OCI-LY7 (cell line): ENCODE measurements at regions not wholly inside any gene's neighbourhood (a gene's known extent, or its start where the extent isn't known, plus 50 kb on each side); places are given as distances from the start of the nearest gene placed in this dataset.

Experiments used
- BruUV-seq: library from RNA; stranded (reverse); fragments of 400-500 nt; replicated peaks from 2 replicates; lab custom pipeline; 2021; lab: Mats Ljungman, UMichigan
- CTCF ChIA-PET: fragments of 300-600 bp; sonication (Branson Sonifier 250); formaldehyde crosslinking; loops from one replicate; lab custom pipeline; 2022; ENCODE audit warnings: antibody characterized with exemption; ENCODE audit not compliant: unreplicated experiment; lab: Charles Lee
- POLR2A ChIA-PET: fragments of 300-600 bp; sonication (Branson Sonifier 250); formaldehyde crosslinking; loops from one replicate; lab custom pipeline; 2022; ENCODE audit warnings: antibody characterized with exemption; lab: Charles Lee
- DNase-seq: peaks from one replicate; pipeline ENCODE4 v3.0.0-alpha.2; 2015; ENCODE audit warnings: low spot score
- H2AFZ ChIP-seq: fragments of 200-600 bp; sonication (generic), shearing (Covaris generic); 2 replicates; pipeline ENCODE4 v1.6.1; 2014; ENCODE audit warnings: mild to moderate bottlenecking, antibody characterized with exemption, low read length, moderate library complexity
- H3K27ac ChIP-seq: fragments of 200-600 bp; sonication (generic); 2 replicates; pipeline ENCODE4 v1.5.1; 2014; ENCODE audit warnings: mixed run types, low read depth, mild to moderate bottlenecking, moderate library complexity, low read length, inconsistent platforms; ENCODE audit not compliant: poor library complexity, severe bottlenecking
- H3K36me3 ChIP-seq: fragments of 200-600 bp; sonication (generic); 2 replicates; pipeline ENCODE4 v1.6.1; 2014; ENCODE audit warnings: mild to moderate bottlenecking, antibody characterized with exemption, low read length, moderate library complexity, mixed read lengths; ENCODE audit not compliant: insufficient read depth
- H3K4me1 ChIP-seq: fragments of 200-600 bp; sonication (generic); 2 replicates; pipeline ENCODE4 v1.5.1; 2014; ENCODE audit warnings: mild to moderate bottlenecking, low read length; ENCODE audit not compliant: insufficient read depth, poor library complexity, severe bottlenecking
- H3K4me2 ChIP-seq: fragments of 200-600 bp; sonication (generic); 2 replicates; pipeline ENCODE4 v1.6.1; 2014; ENCODE audit warnings: mild to moderate bottlenecking, low read length
- H3K4me3 ChIP-seq: fragments of 200-600 bp; sonication (generic); 2 replicates; pipeline ENCODE4 v1.5.1; 2014; ENCODE audit warnings: mild to moderate bottlenecking, low read depth, low read length; ENCODE audit not compliant: poor library complexity, severe bottlenecking
- H3K79me2 ChIP-seq: fragments of 200-600 bp; sonication (generic); 2 replicates; pipeline ENCODE4 v1.6.1; 2016; ENCODE audit warnings: low read depth, mild to moderate bottlenecking, low read length, moderate library complexity, mixed read lengths; ENCODE audit not compliant: insufficient read depth
- H3K9me2 ChIP-seq: fragments of 200-600 bp; sonication (generic); 2 replicates; pipeline ENCODE4 v1.6.1; 2016; ENCODE audit warnings: mild to moderate bottlenecking, low read length, mixed read lengths; ENCODE audit not compliant: insufficient read depth
- H3K9me3 ChIP-seq: fragments of 200-600 bp; sonication (generic); 2 replicates; pipeline ENCODE4 v1.6.1; 2014; ENCODE audit warnings: mild to moderate bottlenecking, mixed run types, low read length, mixed read lengths
- H4K20me1 ChIP-seq: fragments of 200-600 bp; sonication (generic); 2 replicates; pipeline ENCODE4 v1.6.1; 2014; ENCODE audit warnings: mild to moderate bottlenecking, antibody characterized with exemption, low read length, moderate library complexity, mixed read lengths; ENCODE audit not compliant: insufficient read depth
- EZH2phosphoT487 ChIP-seq: fragments of 200-600 bp; sonication (generic); IDR thresholded peaks from 2 replicates; pipeline ENCODE4 v1.6.1; 2018; ENCODE audit warnings: low read depth, borderline replicate concordance, mild to moderate bottlenecking, mixed run types, antibody characterized with exemption, low read length, moderate library complexity, mixed read lengths
- intact Hi-C: fragments of 100-400 bp; cut with micrococcal nuclease; formaldehyde crosslinking; loops from one replicate; pipeline ENCODE4 v1.10.0; 2022; ENCODE audit not compliant: unreplicated experiment
- TF ChIP-seq, protein P1 (sequence below): fragments of 200-600 bp; sonication (generic); conservative IDR thresholded peaks from 2 replicates; pipeline ENCODE4 v1.5.1; 2014; ENCODE audit warnings: mild to moderate bottlenecking, antibody characterized with exemption, low read length, moderate library complexity, mixed read lengths

GRCh38 chr2:118729760-118730159, 117.7 kb downstream of the EN1 start:
- H3K27ac ChIP-seq, result no peak overlapping the region
- no peak overlapping the region for H2AFZ ChIP-seq
- no peaks in the 10 kb centered on the region for H3K9me2 ChIP-seq
- H4K20me1 ChIP-seq, result no peaks in the 10 kb centered on the region
- H3K4me2 ChIP-seq, result no peak overlapping the region
- H3K4me3 ChIP-seq, result no peak overlapping the region
- POLR2A ChIA-PET, result no interaction called here
- no peak for DNase-seq
- intact Hi-C loops, result no loop called here
- no peaks in the 10 kb centered on the region for H3K36me3 ChIP-seq
- no peaks in the 10 kb centered on the region for H3K79me2 ChIP-seq
- H3K4me1 ChIP-seq, result no peaks in the 10 kb centered on the region
- TF ChIP-seq, protein P1, sequence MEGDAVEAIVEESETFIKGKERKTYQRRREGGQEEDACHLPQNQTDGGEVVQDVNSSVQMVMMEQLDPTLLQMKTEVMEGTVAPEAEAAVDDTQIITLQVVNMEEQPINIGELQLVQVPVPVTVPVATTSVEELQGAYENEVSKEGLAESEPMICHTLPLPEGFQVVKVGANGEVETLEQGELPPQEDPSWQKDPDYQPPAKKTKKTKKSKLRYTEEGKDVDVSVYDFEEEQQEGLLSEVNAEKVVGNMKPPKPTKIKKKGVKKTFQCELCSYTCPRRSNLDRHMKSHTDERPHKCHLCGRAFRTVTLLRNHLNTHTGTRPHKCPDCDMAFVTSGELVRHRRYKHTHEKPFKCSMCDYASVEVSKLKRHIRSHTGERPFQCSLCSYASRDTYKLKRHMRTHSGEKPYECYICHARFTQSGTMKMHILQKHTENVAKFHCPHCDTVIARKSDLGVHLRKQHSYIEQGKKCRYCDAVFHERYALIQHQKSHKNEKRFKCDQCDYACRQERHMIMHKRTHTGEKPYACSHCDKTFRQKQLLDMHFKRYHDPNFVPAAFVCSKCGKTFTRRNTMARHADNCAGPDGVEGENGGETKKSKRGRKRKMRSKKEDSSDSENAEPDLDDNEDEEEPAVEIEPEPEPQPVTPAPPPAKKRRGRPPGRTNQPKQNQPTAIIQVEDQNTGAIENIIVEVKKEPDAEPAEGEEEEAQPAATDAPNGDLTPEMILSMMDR, result no peak
- TF ChIP-seq EZH2phosphoT487, result no peak
- no TSS peak for BruUV-seq
- CTCF ChIA-PET, result no interaction called here
- H3K9me3 ChIP-seq, result no peaks in the 10 kb centered on the region

DNA sequence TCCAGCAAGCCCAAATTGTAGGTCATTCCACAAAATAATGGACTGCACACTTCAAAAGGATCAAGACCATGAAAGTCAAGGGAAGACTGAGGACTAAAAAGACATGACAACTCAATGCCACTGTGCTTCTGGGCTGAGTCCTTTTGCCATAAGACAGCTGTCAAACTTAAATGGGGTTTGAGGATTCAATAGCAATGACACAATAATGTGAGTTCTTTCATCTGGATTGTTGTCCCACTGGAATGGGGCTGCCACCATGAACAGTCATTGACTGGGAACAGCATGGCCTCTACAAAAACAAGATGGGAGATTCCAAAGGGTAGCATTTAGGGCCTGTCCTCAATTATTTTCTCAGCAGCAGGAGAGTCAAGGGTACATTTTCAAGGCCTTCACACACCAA, 118.5 kb downstream of the EN1 start:
- Histone ChIP-seq H4K20me1 (no peaks in the 10 kb centered on the region), H2AFZ (no peak overlapping the region), H3K4me3 (no peak overlapping the region), H3K79me2 (no peaks in the 10 kb centered on the region), H3K4me1 (no peaks in the 10 kb centered on the region), H3K27ac (no peak overlapping the region), H3K9me2 (no peaks in the 10 kb centered on the region), H3K4me2 (no peak overlapping the region), H3K36me3 (no peaks in the 10 kb centered on the region), H3K9me3 (no peaks in the 10 kb centered on the region)
- TF ChIP-seq, protein P1, result no peak
- no peak for TF ChIP-seq EZH2phosphoT487
- no TSS peak for BruUV-seq
- POLR2A ChIA-PET, result no interaction called here
- intact Hi-C loops, result no loop called here
- CTCF ChIA-PET, result no interaction called here
- no peak for DNase-seq

DNA sequence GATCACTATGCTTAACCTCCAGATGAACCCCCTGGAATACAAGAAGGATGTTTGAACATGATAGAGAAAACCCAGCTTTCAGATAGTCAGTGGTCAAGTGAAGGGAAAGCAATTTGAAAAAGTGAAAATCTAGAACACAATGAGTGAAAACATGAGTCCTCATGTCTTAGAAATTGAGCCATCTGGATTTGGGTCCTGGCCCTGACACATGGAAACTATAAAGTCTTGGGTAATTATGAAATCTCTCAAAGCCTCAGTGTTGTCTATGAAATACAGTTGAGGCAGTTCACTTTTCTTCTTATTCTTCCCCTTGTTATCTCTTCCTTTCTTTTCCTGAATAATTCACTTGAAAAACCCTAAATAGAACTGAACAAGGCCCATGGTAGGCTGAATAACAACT, 120.6 kb downstream of the EN1 start:
- POLR2A ChIA-PET, result interaction anchor here (0.6 kb wide), 1 partner anchor 9 kb away, joined by 4 read pairs; no protein-coding TSS in a partner anchor
- H3K36me3 ChIP-seq, result no peaks in the 10 kb centered on the region
- no peaks in the 10 kb centered on the region for H3K9me2 ChIP-seq
- no peaks in the 10 kb centered on the region for H3K9me3 ChIP-seq
- intact Hi-C loops, result no loop called here
- no peaks in the 10 kb centered on the region for H3K79me2 ChIP-seq
- TF ChIP-seq EZH2phosphoT487, result no peak
- no peak overlapping the region for H3K4me3 ChIP-seq
- no peak for DNase-seq
- no TSS peak for BruUV-seq
- no peaks in the 10 kb centered on the region for H3K4me1 ChIP-seq
- no peak overlapping the region for H2AFZ ChIP-seq
- CTCF ChIA-PET, result no interaction called here
- H3K27ac ChIP-seq, result no peak overlapping the region
- H4K20me1 ChIP-seq, result no peaks in the 10 kb centered on the region
- no peak overlapping the region for H3K4me2 ChIP-seq
